Nucleus accumbens (tissue), 56 donors: ENCODE measurements at regions not wholly inside any gene's neighbourhood (a gene's known extent, or its start where the extent isn't known, plus 50 kb on each side); places are given as distances from the start of the nearest gene placed in this dataset.
A peak's percentile ranks its signal among the peaks of the same experiment; 100 is the strongest.
"Not testable (repeated sequence)": the region's sequence is repeated elsewhere in the genome, so short reads cannot be mapped to it uniquely, and the experiment has no call there.

Source experiments
- DNase-seq, 56 donors: peaks; one replicate each; lab custom pipeline; 2025; lab: John Stamatoyannopoulos, UW

GRCh38 chr6:158920311-158920905 lies 79.6 kb downstream of the RSPH3 start:
- no peak for DNase-seq

GRCh38 chr6:158919865-158920264 lies 80.1 kb downstream of the RSPH3 start:
- DNase-seq = no peak

- DNase-seq = no peak
Measured at GRCh38 chr6:158916617-158917016, 83.4 kb downstream of the RSPH3 start.

GRCh38 chr6:158914923-158915322 lies 85.1 kb downstream of the RSPH3 start:
- no peak for DNase-seq

GRCh38 chr6:158913580-158913979 lies 86.4 kb downstream of the RSPH3 start:
- DNase-seq = no peak

- DNase-seq = no peak
Measured at GRCh38 chr6:158912655-158913054, 87.3 kb downstream of the RSPH3 start.

GRCh38 chr6:158911746-158912480 lies 88.1 kb downstream of the RSPH3 start:
- DNase-seq = no peak

- DNase-seq = peak in 5 of 56 donors; percentile 10 to 28 (median 13)
Measured at GRCh38 chr6:158910484-158911440, 89.2 kb downstream of the RSPH3 start.

- no peak for DNase-seq
Measured at GRCh38 chr6:158909938-158910337, 90.1 kb downstream of the RSPH3 start.

GRCh38 chr6:158908606-158909005 lies 89.4 kb upstream of the EZR start:
- no peak for DNase-seq

GRCh38 chr6:158907931-158908330 lies 88.8 kb upstream of the EZR start:
- DNase-seq = no peak

- no peak for DNase-seq
Measured at GRCh38 chr6:158906926-158907325, 87.8 kb upstream of the EZR start.

GRCh38 chr6:158905277-158905676 lies 86.1 kb upstream of the EZR start:
- DNase-seq = no peak

GRCh38 chr6:158903801-158904200 lies 84.6 kb upstream of the EZR start:
- no peak for DNase-seq

- no peak for DNase-seq
Measured at GRCh38 chr6:158900663-158901312, 81.6 kb upstream of the EZR start.

GRCh38 chr6:158897236-158897635 lies 78.1 kb upstream of the EZR start:
- DNase-seq = no peak

GRCh38 chr6:158895661-158896060 lies 76.5 kb upstream of the EZR start:
- DNase-seq = no peak

GRCh38 chr6:158894193-158894592 lies 75.0 kb upstream of the EZR start:
- no peak for DNase-seq

- DNase-seq = no peak
Measured at GRCh38 chr6:158892266-158892665, 73.1 kb upstream of the EZR start.

- not testable (repeated sequence) for DNase-seq
Measured at GRCh38 chr6:158891560-158891959, 72.4 kb upstream of the EZR start.

GRCh38 chr6:158888171-158888570 lies 69.0 kb upstream of the EZR start:
- DNase-seq = not testable (repeated sequence)
